Rectal smooth muscle tissue (tissue), 1 donor: ENCODE measurements at regions not wholly inside any gene's neighbourhood (a gene's known extent, or its start where the extent isn't known, plus 50 kb on each side); places are given as distances from the start of the nearest gene placed in this dataset.

Experiments
- H3K27ac ChIP-seq: one replicate; pipeline ENCODE4 v1.7.0; 2013; ENCODE audit warnings: low read depth, low read length, inconsistent platforms
- H3K27me3 ChIP-seq: one replicate; pipeline ENCODE4 v1.7.0; 2013; ENCODE audit warnings: low read length; ENCODE audit not compliant: control insufficient read depth, insufficient read depth
- H3K36me3 ChIP-seq: one replicate; pipeline ENCODE4 v1.7.0; 2013; ENCODE audit warnings: low read length; ENCODE audit not compliant: control insufficient read depth, insufficient read depth
- H3K4me1 ChIP-seq: one replicate; pipeline ENCODE4 v1.7.0; 2013; ENCODE audit warnings: low read length; ENCODE audit not compliant: control insufficient read depth, insufficient read depth
- H3K4me3 ChIP-seq: one replicate; pipeline ENCODE4 v1.7.0; 2013; ENCODE audit warnings: low read length
- H3K9ac ChIP-seq: one replicate; pipeline ENCODE4 v1.7.0; 2013; ENCODE audit warnings: low read length

GRCh38 chr2:129091620-129092019 lies 773.0 kb upstream of the HS6ST1 start:
- no peaks in the 10 kb centered on the region for H3K36me3 ChIP-seq
- H3K27ac ChIP-seq: no peak overlapping the region
- no peak overlapping the region for H3K9ac ChIP-seq
- no peaks in the 10 kb centered on the region for H3K27me3 ChIP-seq
- no peaks in the 10 kb centered on the region for H3K4me1 ChIP-seq
- no peak overlapping the region for H3K4me3 ChIP-seq

GRCh38 chr2:129092956-129093355 lies 774.3 kb upstream of the HS6ST1 start:
- Histone ChIP-seq H3K4me3 (no peak overlapping the region), H3K27me3 (no peaks in the 10 kb centered on the region), H3K27ac (no peak overlapping the region), H3K36me3 (no peaks in the 10 kb centered on the region), H3K4me1 (no peaks in the 10 kb centered on the region), H3K9ac (no peak overlapping the region)

- no peak overlapping the region for H3K4me3 ChIP-seq
- H3K27me3 ChIP-seq: no peaks in the 10 kb centered on the region
- no peak overlapping the region for H3K27ac ChIP-seq
- H3K4me1 ChIP-seq: no peaks in the 10 kb centered on the region
- no peaks in the 10 kb centered on the region for H3K36me3 ChIP-seq
- no peak overlapping the region for H3K9ac ChIP-seq
These were observed 782.5 kb upstream of the HS6ST1 start for GRCh38 chr2:129101186-129101585.

GRCh38 chr2:129103936-129104878 lies 785.5 kb upstream of the HS6ST1 start:
- Histone ChIP-seq H3K27me3 (no peaks in the 10 kb centered on the region), H3K36me3 (no peaks in the 10 kb centered on the region), H3K9ac (no peak overlapping the region), H3K4me1 (no peaks in the 10 kb centered on the region), H3K27ac (no peak overlapping the region), H3K4me3 (no peak overlapping the region)

GRCh38 chr2:129112181-129112580 lies 793.5 kb upstream of the HS6ST1 start:
- Histone ChIP-seq H3K27me3 (no peaks in the 10 kb centered on the region), H3K36me3 (no peaks in the 10 kb centered on the region), H3K4me1 (no peaks in the 10 kb centered on the region), H3K4me3 (no peak overlapping the region), H3K27ac (no peak overlapping the region), H3K9ac (no peak overlapping the region)

- Histone ChIP-seq H3K9ac (no peak overlapping the region), H3K4me3 (no peak overlapping the region), H3K36me3 (no peaks in the 10 kb centered on the region), H3K4me1 (no peaks in the 10 kb centered on the region), H3K27ac (no peak overlapping the region), H3K27me3 (no peaks in the 10 kb centered on the region)
These were observed 795.1 kb upstream of the HS6ST1 start for GRCh38 chr2:129113776-129114175.

GRCh38 chr2:129117434-129117833 lies 798.8 kb upstream of the HS6ST1 start:
- Histone ChIP-seq H3K36me3 (no peaks in the 10 kb centered on the region), H3K4me1 (no peaks in the 10 kb centered on the region), H3K27me3 (no peaks in the 10 kb centered on the region), H3K4me3 (no peak overlapping the region), H3K27ac (no peak overlapping the region), H3K9ac (no peak overlapping the region)

GRCh38 chr2:129118296-129118695 lies 799.6 kb upstream of the HS6ST1 start:
- Histone ChIP-seq H3K36me3 (no peaks in the 10 kb centered on the region), H3K4me3 (no peak overlapping the region), H3K27ac (no peak overlapping the region), H3K4me1 (no peaks in the 10 kb centered on the region), H3K27me3 (no peaks in the 10 kb centered on the region), H3K9ac (no peak overlapping the region)

- H3K27me3 ChIP-seq: no peaks in the 10 kb centered on the region
- no peak overlapping the region for H3K27ac ChIP-seq
- no peaks in the 10 kb centered on the region for H3K4me1 ChIP-seq
- no peak overlapping the region for H3K4me3 ChIP-seq
- no peaks in the 10 kb centered on the region for H3K36me3 ChIP-seq
- H3K9ac ChIP-seq: no peak overlapping the region
These were observed 810.4 kb upstream of the HS6ST1 start for GRCh38 chr2:129129087-129129486.

GRCh38 chr2:129133692-129134641 lies 815.3 kb upstream of the HS6ST1 start:
- no peaks in the 10 kb centered on the region for H3K4me1 ChIP-seq
- no peaks in the 10 kb centered on the region for H3K27me3 ChIP-seq
- H3K4me3 ChIP-seq: no peak overlapping the region
- no peaks in the 10 kb centered on the region for H3K36me3 ChIP-seq
- no peak overlapping the region for H3K9ac ChIP-seq
- H3K27ac ChIP-seq: no peak overlapping the region

GRCh38 chr2:129135017-129135416 lies 816.3 kb upstream of the HS6ST1 start:
- H3K27ac ChIP-seq: no peak overlapping the region

GRCh38 chr2:129139380-129139779 lies 820.7 kb upstream of the HS6ST1 start:
- no peaks in the 10 kb centered on the region for H3K36me3 ChIP-seq
- H3K4me3 ChIP-seq: no peak overlapping the region
- H3K9ac ChIP-seq: no peak overlapping the region
- no peak overlapping the region for H3K27ac ChIP-seq
- no peaks in the 10 kb centered on the region for H3K4me1 ChIP-seq
- H3K27me3 ChIP-seq: no peaks in the 10 kb centered on the region

More at GRCh38 chr2:129135017-129135416, 816.3 kb upstream of the HS6ST1 start:
- Histone ChIP-seq H3K27me3 (no peaks in the 10 kb centered on the region), H3K4me1 (no peaks in the 10 kb centered on the region), H3K9ac (no peak overlapping the region), H3K4me3 (no peak overlapping the region), H3K36me3 (no peaks in the 10 kb centered on the region)
